ENCODE measurements at regions not wholly inside any gene's neighbourhood (a gene's known extent, or its start where the extent isn't known, plus 50 kb on each side); places are given as distances from the start of the nearest gene placed in this dataset.
"Not testable (repeated sequence)": the region's sequence is repeated elsewhere in the genome, so short reads cannot be mapped to it uniquely, and the experiment has no call there.

DNA sequence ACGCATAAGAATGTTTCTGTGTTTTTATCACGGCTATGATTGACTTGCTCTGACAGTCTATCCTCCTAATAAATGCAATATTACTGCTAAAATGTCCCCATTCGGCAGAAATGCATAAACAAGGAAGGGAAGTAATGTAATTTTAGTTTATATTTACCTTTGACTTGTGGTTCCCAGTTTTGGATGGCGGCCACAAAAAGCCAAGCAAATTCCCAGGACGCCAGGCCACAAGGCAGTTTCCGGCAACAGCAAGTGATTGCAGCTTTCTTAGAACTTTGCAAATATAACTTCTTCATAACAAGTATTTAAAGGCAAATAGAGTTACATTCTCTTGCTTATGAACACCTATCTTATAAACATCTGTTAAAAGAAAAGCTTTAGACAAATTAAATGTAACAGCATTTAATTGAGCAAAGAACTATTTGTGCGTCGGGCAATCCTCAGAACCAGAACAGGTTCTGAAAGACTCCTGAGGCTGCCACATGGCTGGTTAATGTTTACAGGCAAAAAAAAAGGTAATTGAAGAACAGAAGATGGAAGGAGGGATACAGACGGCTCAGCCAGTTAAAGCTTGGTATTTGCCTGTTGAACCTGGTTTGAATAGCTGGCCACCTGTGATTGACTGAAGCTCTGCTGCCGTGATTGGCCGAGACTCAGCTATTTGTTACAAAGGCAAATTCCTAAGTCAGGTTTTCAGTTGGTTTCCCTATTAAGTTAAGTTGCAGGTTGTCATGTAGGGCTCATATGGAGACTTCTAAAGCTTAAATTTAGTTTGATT is 80.8 kb downstream of the C21orf91 start:
- ATAC-seq, result no peak

DNA sequence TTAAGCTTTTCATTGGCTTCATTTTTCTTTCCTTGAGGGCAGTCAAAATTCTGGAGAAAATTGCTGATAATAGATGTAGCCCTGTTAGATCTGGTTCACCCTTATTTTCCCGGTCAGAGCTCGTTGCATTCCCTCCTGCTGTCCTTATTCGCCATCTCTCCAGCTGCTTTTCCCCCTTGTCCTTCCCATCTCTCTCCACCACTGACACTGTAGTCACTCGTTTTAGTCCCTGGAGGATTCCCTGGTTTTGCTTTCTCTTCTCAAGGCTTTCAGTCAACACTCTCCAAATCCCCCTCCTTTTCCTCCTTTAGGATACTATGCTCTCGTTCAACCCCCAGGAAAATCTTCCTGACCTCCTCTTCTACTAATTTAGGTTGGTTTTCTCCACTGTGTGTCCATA is 83.1 kb downstream of the C21orf91 start:
- ATAC-seq, result no peak

DNA sequence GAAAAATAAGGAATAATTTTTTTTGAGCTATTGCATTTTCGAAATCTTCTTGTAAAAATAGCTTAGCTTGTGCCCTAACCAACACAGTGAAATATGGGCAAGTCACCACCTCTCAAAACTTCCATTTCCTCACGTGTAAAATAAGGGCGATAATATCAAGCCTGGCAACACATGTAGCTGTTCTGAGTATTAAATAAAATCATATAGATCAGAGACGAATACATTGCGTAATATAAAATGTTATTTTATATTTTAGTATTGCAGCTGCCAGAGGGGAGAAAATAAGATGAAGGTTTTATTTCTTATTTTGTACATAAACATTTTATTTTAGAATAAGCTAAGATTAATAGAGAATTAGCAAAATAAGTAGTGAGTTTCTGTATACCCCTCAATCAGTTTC is 85.9 kb downstream of the C21orf91 start:
- ATAC-seq, result no peak

DNA sequence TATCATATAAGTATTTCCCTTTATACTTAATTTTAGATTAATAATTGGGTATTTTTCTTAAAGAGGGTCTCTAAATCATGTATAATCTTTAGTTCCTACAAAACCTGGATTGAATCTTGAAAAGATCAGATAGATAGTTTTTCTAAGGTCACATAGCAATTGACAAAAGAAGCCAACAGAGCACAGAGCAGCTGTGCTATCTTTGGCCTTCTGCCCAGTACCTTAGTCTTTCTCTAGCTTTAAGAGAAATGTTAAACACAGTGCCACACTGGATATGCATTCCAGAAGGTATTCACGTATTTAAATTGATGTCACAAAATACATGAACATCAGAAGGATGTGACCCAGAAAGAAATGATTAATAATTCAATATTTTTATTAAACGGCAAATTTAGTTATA is 86.8 kb downstream of the C21orf91 start:
- no peak for ATAC-seq

DNA sequence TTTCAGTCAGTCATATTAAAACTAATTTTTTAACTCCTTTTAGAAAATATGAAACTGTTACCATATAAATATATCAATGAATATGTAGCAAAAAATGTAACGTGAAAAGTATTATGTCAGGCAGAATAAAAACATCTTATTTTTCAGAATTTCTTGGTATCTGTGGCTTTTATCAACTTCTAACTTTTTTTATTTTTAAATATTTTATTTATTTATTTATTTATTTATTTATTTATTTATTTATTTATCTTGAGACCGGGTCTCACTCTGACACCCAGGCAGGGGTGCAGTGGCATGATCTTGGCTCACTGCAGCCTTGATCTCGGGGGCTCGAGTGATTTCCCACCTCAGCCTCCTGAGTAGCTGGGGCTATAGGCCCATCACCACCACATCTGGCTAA is 87.6 kb downstream of the C21orf91 start:
- no peak for ATAC-seq

DNA sequence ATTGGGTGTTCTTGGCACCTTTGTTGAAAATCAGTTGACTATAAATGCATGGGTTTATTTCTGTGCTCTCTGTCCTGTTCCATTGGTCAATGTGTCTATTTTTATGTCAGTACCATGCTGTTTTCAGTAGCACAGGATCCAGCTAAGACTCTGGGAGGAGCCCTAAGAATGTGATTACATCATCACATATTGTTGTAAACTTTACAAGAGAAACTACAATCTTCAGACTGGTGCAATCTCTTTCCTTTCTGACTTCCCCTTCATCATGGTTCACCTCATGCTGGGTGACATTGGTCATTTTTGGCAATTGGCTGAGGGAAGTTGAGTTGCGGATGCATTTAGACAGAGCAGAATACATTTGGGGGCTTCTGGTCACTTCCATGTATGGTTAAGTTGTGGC is 88.4 kb downstream of the C21orf91 start:
- ATAC-seq, result no peak

DNA sequence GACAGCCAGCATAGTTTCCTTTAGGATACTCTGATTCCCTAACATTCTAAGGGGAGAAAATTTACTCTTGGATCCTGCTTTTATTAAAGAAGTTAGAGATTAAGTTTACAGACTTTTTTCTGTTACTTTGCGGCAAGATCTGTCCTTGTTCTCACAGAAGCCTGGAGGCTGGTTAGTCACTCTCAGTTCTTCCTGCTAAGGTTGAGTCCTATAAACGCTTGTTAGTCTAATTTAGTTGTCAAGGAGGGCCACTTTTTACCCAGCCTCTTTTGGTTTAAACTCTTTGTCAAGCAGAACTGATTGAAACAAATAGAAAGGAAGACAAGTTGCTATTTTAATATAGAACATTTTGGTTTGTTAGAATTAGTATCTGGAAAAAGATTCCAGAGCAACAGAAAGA is 89.7 kb downstream of the C21orf91 start:
- ATAC-seq, result no peak

DNA sequence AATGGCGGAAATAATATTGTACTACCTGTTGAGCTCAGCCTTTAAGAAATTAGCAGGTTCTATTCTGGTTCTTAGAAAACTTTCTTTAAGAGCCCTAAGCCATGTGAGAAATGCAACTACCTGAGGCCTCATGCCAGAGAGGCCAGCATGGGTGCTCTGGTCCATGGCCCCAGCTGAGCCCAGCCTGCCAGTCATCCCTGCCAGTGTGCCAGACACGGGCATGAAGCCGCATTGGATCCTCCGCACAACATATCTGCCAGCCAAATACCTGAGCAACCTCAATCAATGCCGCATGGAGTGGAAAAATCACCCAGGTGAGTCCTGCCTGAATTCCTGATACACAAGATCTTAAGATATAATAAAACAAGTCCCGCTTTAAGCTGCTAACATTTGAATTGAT is 91.8 kb downstream of the C21orf91 start:
- no peak for ATAC-seq

DNA sequence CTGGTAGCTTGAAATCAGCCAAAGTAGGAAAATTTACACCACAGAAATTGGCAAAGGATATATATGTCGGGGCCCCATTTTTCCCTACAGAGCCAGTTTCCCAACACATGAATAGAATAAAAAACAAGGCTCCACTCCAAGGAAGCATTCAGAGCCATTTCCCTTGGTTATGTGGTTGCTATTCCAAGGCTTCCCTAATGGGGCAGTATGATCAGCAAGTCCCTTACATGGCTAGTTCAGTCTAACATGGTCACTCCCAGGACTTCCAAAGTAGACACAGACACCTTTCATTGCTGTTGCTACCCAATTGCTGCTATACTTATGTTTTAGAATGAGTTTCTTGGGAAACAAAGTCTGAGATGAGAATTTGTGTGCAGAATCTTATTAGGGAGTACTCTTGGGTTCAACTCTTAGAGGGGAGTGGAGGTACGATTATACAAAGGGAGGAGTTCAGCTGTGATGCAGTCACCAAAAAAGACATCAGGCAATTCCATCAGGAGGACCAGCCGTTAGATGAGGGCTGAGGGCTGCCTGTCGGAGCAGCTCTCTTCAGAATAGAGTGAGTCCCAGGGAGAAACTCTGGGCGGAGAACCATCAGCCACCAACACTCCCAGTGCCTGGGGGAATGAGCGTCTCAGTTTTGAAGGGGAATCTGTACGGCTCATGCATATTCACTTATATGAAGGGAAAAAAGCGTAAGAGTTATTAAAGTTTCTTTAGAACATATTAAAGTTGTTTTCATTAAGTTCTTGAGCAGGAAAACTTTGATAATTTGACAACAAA is 92.9 kb downstream of the C21orf91 start:
- no peak for ATAC-seq

DNA sequence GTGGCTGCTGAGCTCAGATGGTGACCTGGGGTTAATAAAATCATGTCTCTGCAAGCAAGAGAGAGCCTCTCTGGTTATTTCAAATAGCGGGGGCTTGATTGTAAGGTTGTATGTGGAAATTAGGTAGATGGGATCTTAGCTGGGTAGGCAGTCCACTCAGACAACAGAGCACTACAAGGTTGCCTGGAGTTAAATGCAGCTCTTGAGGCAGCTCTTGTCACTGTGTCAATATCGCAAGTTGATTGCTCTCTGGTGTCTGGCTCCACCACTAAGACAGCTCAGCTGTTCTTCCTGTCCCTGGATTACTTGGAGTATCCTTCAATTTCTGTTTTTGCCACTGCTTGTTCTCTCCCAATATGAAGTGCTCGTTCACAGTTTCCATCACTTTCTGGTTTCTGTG is 93.8 kb downstream of the C21orf91 start:
- ATAC-seq, result no peak

DNA sequence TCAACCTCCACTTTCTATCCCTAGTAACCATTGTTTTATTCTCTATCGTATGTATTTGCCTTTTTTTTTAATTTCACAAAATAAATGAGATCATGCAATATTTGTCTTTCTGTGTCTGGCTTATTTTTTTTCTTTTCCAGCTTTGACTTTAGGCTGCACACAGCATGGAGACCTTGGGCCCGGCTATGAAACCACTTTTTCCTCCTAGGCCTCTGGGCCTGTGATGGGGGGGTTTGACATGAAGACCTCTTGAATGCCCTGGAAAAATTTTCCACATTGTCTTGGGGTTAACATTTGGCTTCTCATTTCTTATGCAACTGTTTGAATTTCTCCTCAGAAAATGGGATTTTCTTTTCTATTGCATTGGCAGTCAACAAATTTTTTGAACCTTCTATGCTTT is 100.2 kb upstream of the BTG3 start:
- no peak for ATAC-seq

DNA sequence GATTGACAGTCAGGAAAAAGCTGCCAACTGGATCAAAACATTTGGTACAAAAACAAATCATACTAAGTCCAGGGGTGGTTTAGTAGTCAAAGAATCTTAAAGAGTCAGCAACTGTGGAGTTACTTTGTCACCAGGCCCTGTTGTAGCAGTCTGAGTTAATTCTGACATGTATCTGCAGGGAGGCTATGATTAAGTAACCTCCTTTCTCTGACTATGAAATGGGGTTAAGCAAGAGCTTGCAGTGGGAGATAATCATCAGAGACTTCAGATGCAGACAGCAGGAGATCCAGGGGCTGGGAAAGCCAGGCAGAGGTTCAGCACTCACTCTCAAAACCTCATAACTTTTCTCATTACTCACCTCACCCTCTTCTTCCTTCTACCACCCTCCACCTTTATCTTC is 99.2 kb upstream of the BTG3 start:
- no peak for ATAC-seq

DNA sequence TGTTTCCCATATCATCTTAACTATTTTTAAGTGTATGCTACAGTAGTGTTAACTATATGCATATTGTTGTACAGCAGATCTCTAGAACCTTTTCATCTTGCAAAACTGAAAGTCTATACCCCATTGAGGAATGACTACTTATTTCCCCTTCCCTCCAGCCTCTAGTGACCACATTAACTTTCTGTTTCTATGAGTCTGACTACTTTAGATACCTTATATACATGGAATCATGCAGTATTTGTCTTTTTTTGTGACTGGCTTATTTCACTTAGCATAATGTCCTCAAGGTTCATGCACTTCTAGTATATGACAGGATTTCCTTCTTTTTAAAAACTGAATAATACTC is 96.5 kb upstream of the BTG3 start:
- peak; percentile 93 to 95 for ATAC-seq

DNA sequence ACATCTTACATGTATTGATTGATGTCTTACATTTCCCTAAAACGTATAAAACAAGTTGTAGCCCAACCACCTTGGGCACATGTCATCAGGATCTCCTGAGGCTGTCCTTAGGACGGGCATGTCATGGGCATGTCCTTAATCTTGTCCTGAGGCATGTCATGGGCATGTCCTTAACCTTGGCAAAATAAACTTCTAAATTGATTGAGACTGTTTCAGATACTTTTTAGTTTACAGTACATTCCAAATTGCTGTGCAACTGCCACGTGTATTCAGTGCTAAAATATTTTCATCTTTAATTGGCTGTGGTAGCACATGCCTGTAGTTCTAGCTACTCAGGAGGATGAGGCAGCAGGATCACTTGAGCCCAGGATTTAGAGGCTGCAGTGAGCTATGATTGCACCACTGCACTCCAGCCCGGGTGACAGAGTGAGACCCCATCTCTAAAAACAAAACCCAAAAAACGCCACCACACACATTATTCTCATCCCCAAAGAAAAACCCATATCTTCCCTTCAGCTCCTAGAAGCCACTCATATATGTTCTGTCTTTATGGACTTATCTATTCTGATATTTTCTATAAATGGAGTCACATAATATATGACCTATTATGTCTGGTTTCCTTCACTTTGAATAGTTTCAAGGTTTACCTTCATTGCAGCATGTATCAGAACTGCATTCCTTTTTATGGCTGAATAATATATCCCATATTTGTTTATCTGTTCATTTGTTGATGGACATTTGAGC is 96.0 kb upstream of the BTG3 start:
- no peak for ATAC-seq

DNA sequence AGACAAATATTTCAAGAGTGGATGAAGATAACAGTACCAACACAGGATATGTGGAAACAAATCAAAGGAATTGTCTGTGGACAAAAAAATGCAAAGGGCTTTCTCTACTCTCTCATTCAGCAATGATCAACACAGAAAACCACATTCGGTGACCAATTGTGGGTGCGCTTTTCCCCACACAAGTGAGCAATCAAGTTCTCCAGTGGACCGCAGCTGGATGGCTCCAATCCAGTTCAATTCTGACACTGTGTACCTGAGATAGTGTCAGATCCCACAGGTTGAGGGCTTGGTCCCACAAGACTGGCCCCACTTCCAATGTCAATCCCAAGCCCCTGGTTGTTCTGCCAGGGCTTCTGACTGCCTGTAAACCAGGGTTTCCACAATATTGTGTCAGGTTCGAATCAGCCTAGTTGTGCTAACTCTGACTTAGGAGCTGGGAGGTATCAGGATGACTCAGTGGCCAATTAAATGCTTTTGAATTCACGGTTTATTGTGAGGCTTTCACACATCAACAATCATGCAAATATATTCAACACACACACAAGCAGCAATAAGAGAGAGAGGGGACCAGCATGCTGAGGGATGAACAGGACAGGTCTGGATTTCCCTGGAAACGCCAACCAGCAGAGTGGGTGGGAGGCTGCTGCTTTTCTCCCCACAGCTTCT is 87.0 kb upstream of the BTG3 start:
- no peak for ATAC-seq

DNA sequence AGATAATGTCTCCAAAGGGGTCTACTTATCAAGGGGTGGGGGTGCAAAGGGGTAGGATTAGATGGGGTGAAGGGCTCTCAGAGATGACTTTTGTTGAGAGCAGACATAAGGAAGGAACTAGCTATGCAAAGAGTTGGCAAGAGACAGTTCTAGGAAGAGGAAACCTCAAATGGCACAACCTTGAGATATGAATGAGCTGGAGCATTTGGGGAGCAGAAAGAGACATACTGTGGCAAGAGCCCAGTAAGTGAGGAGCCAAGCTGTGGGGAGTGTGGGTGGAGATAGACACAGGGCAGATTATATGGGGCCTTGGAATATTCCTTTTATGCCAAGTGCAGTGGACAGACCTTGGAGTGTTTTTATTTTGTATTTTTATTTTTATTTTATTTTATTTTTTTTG is 84.8 kb upstream of the BTG3 start:
- no peak for ATAC-seq

DNA sequence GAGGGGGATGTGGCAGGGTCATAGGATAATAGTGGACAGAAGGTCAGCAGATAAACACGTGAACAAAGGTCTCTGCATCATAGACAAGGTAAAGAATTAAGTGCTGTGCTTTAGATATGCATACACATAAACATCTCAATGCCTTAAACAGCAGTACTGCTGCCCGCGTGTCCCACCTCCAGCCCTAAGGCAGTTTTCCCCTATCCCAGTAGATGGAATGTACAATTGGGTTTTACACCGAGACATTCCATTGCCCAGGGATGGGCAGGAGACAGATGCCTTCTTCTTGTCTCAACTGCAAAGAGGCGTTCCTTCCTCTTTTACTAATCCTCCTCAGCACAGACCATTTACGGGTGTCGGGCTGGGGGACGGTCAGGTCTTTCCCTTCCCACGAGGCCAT is 81.7 kb upstream of the BTG3 start:
- ATAC-seq, result not testable (repeated sequence)

DNA sequence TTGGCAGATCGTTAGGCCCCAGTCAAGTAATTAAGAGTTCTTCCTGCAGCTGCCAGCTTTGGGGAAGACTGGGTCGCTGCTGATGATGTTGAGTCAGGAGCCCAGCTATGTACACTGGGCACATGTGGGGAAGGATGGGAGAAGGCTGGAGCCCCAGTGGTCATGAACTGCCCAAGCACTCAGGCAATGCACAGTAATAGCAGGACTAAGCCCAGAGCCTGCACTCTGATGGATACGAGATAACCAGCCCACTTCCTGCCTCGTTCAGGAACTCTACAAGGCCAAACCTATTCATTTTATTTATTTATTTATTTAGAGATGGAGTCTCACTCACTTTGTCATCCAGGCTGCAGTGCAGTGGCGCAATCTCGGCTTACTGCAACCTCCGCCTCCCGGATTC is 81.1 kb upstream of the BTG3 start:
- ATAC-seq, result no peak

DNA sequence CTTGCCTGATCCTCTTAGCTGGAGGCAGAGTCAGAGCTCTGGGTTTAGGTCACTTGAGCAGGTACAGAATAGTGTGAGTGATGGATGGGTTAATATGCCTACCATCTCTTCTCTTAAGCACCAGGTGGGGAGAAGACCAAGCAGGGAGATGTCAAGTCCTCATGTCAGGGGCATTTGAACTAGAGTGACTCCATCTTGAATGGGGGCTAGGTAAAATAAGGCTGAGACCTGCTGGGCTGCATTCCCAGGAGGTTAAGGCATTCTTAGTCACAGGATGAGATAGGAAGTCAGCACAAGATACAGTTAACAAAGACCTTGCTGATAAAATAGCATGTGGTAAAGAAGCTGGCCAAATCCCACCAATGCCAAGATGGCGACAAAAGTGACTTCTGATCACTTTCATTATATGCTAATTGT is 77.4 kb upstream of the BTG3 start:
- no peak for ATAC-seq

DNA sequence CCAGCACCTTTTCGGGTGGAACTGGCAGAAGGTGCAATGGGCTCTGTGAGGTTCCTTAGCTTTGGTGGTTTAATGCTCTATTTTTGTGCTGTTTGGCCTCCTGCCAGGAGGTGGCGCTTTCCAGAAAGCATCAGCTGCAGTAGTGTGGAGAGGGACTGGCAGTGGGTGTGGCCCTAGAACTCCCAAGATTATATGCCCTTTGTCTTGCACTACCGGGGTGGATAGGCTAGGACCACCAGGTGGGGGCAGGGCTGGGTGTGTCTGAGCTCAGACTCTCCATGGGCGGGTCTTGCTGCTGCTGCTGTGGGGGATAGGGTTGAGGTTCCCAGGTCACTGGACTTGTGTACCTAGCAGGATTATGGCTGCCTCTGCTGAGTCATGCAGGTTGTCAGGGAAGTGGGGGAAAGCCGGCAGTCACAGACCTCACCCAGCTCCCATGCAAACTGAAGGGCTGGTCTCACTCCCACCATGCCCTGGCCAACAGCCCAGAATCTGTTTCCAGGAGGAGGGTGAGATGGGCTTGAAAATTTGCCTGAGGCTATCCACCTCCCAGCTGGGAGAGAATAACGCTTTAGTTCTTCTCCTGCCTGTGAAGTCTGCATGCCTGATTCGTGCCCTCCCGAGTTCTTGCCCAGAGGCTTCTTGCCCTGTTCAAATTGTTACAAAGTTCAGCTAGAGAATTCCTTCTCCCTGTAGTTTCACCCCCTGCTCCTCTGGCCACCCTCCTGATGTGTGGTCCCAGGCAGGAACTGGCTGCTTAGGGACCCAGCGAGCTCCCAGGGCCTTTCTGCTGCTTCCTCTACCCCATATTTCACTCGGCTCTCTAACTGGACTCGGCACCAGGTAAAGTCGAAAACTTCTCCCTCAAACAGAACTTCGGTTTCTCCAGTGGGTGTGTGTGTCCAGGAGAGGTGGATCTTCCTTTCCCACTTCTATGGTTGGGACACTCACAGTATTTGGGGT is 76.5 kb upstream of the BTG3 start:
- peak; percentile 27 to 32 for ATAC-seq

DNA sequence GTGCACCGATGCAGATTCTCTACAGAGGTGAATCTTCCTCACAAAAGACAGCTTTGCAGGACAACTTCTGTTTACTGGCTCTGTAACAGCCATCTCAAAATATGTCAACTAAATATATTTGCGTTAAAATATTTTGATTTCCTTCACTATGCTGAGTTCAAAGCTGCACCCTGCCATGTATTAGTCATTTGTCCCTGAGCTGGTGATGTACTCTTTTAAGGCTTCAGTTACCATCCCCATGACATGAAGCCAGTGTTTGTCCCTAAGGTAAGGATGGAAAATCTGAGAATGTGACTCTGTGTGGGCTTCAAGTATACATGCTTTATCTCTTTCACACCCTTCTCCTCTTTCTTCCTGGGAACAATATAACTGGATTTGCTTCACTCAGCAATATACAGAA is 70.2 kb upstream of the BTG3 start:
- no peak for ATAC-seq

DNA sequence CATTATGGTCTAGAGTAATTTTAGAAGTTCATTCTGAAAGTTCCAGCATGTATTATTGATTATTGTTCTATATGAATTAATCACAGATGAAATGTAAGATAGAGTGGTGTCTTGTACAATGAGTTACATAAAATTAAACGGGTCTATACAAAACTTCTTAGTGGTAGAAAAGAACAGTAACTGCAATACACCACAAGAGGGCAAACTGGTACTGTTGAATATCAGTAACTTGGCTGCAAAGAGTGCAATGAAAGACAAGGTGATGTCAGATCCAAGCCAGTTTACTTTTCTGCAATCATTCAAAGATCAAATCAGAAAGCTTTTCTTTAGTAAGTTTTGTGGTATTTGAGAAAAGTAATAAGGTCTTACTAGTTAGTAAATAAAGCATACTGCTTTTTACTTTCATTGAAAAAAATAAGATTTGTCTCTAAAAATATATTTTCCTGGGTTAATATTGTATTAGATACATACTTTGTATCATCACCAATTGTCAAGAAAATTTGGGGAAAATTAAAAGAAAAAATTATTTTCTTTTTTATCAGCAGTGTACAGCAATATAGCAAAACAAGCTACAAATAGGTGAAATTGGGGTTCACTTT is 66.4 kb upstream of the BTG3 start:
- peak; percentile 83 to 91 for ATAC-seq

All from activated CD4-positive, CD25-positive, alpha-beta regulatory T cell treated with anti-CD3 and anti-CD28 coated beads, Interleukin-2, amount 50 U/mL, for 24 hours (primary cell).